Coronary artery (tissue), 2 donors: ENCODE measurements at regions not wholly inside any gene's neighbourhood (a gene's known extent, or its start where the extent isn't known, plus 50 kb on each side); places are given as distances from the start of the nearest gene placed in this dataset.

ENCODE experiments used
- DNase-seq: peaks from one replicate; pipeline ENCODE4 v3.0.0-alpha.2; 2017; ENCODE audit warnings: low spot score
- H3K27ac ChIP-seq, 2 donors: fragments of 200-600 bp; sonication (generic); one replicate each; pipeline ENCODE4 v1.5.1; 2016 to 2019
- H3K4me3 ChIP-seq: fragments of 200-600 bp; sonication (generic); 2 replicates; pipeline ENCODE4 v1.5.1; 2016; ENCODE audit warnings: mild to moderate bottlenecking, moderate library complexity
- CTCF ChIP-seq: fragments of 200-600 bp; sonication (generic); IDR thresholded peaks from one replicate; pipeline ENCODE4 v1.5.1; 2019; ENCODE audit warnings: antibody characterized with exemption

GRCh38 chr3:148601766-148602685 is 95.7 kb upstream of the AGTR1 start:
- no peak overlapping the region for H3K4me3 ChIP-seq
- DNase-seq = no peak
- TF ChIP-seq CTCF = no peak
- H3K27ac ChIP-seq = no peak overlapping the region

- no peak overlapping the region for H3K4me3 ChIP-seq
- TF ChIP-seq CTCF = no peak
- DNase-seq = no peak
- no peak overlapping the region for H3K27ac ChIP-seq
Observed at GRCh38 chr3:148604270-148605085, 93.2 kb upstream of the AGTR1 start.

GRCh38 chr3:148605521-148605920 is 92.2 kb upstream of the AGTR1 start:
- no peak overlapping the region for H3K4me3 ChIP-seq
- TF ChIP-seq CTCF = no peak
- peak overlapping the region in 1 of 2 donors; percentile 34 for H3K27ac ChIP-seq
- DNase-seq = no peak

- no peak for DNase-seq
- H3K27ac ChIP-seq = peak overlapping the region in 1 of 2 donors; percentile 55
- no peak for TF ChIP-seq CTCF
- H3K4me3 ChIP-seq = no peak overlapping the region
Observed at GRCh38 chr3:148606979-148607378, 90.7 kb upstream of the AGTR1 start.

GRCh38 chr3:148607491-148607890 is 90.2 kb upstream of the AGTR1 start:
- TF ChIP-seq CTCF = no peak
- Histone ChIP-seq H3K27ac (peak overlapping the region in 1 of 2 donors; percentile 55), H3K4me3 (no peak overlapping the region)
- no peak for DNase-seq

GRCh38 chr3:148612278-148612677 is 85.4 kb upstream of the AGTR1 start:
- Histone ChIP-seq H3K27ac (no peak overlapping the region), H3K4me3 (no peak overlapping the region)
- DNase-seq = no peak
- no peak for TF ChIP-seq CTCF
